Lower leg skin (tissue), 3 donors: ENCODE measurements at regions not wholly inside any gene's neighbourhood (a gene's known extent, or its start where the extent isn't known, plus 50 kb on each side); places are given as distances from the start of the nearest gene placed in this dataset.

ENCODE experiments used
- POLR2A ChIP-seq, 2 donors: fragments of 450-650 bp; IDR thresholded peaks; one replicate each; pipeline ENCODE4 v1.6.1; 2016 to 2017; ENCODE audit warnings: antibody characterized with exemption in 2 of 2, mild to moderate bottlenecking in 1 of 2, moderate library complexity in 1 of 2
- TF ChIP-seq, protein P1 (sequence below), 3 donors: fragments of 450-650 bp; IDR thresholded peaks; one replicate each; pipeline ENCODE4 v1.5.1; 2016; ENCODE audit warnings: antibody characterized with exemption in 3 of 3, mild to moderate bottlenecking in 3 of 3, moderate library complexity in 2 of 3

DNA sequence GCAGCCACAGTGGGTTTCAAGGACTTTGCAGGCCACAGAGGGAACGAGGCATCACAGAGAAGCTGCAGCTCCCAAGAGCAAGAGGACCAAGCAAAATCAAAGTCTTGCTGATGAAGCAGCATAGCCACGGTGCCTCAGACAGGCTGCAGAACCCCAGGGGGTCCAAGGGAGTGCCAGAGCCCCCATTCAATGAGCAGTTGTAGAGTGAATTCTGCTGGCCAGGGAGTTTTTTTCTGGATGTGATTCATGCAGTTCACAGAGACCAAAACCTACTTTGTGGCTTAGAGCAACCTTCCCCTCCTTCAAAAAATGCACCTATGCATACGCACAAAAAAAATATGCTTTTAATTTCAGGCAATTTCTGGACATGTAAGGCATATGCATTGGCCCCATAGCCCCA, 409.0 kb downstream of the VPS13C start:
- TF ChIP-seq, protein P1, sequence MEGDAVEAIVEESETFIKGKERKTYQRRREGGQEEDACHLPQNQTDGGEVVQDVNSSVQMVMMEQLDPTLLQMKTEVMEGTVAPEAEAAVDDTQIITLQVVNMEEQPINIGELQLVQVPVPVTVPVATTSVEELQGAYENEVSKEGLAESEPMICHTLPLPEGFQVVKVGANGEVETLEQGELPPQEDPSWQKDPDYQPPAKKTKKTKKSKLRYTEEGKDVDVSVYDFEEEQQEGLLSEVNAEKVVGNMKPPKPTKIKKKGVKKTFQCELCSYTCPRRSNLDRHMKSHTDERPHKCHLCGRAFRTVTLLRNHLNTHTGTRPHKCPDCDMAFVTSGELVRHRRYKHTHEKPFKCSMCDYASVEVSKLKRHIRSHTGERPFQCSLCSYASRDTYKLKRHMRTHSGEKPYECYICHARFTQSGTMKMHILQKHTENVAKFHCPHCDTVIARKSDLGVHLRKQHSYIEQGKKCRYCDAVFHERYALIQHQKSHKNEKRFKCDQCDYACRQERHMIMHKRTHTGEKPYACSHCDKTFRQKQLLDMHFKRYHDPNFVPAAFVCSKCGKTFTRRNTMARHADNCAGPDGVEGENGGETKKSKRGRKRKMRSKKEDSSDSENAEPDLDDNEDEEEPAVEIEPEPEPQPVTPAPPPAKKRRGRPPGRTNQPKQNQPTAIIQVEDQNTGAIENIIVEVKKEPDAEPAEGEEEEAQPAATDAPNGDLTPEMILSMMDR (IDR thresholded peaks at IDR 0.05), result no peak
- no peak for TF ChIP-seq POLR2A (IDR thresholded peaks at IDR 0.05)
